Muscle layer of duodenum (tissue), 2 donors: ENCODE measurements at regions not wholly inside any gene's neighbourhood (a gene's known extent, or its start where the extent isn't known, plus 50 kb on each side); places are given as distances from the start of the nearest gene placed in this dataset.

ENCODE experiments used
- H3K27ac ChIP-seq: one replicate; pipeline ENCODE4 v1.7.0; 2013; ENCODE audit warnings: mild to moderate bottlenecking, low read length
- H3K27me3 ChIP-seq: one replicate; pipeline ENCODE4 v1.7.0; 2013; ENCODE audit warnings: low read depth, mild to moderate bottlenecking, control low read depth, low read length
- H3K36me3 ChIP-seq, 2 donors: one replicate each; pipeline ENCODE4 v1.7.0; 2013; ENCODE audit warnings: low read length in 2 of 2, control low read depth in 1 of 2, mild to moderate bottlenecking in 1 of 2; ENCODE audit not compliant: insufficient read depth in 2 of 2, control insufficient read depth in 1 of 2
- H3K4me1 ChIP-seq, 2 donors: one replicate each; pipeline ENCODE4 v1.7.0; 2013; ENCODE audit warnings: low read length in 2 of 2, mild to moderate bottlenecking in 2 of 2, control low read depth in 1 of 2, moderate library complexity in 1 of 2; ENCODE audit not compliant: insufficient read depth in 2 of 2, control insufficient read depth in 1 of 2
- H3K4me3 ChIP-seq, 2 donors: one replicate each; pipeline ENCODE4 v1.7.0; 2013; ENCODE audit warnings: low read length in 2 of 2, low read depth in 1 of 2, mild to moderate bottlenecking in 1 of 2
- H3K9me3 ChIP-seq, 2 donors: one replicate each; pipeline ENCODE4 v1.7.0; 2013; ENCODE audit warnings: low read length in 2 of 2, control low read depth in 1 of 2, mild to moderate bottlenecking in 1 of 2; ENCODE audit not compliant: control insufficient read depth in 1 of 2
- donor health status: healthy.

DNA sequence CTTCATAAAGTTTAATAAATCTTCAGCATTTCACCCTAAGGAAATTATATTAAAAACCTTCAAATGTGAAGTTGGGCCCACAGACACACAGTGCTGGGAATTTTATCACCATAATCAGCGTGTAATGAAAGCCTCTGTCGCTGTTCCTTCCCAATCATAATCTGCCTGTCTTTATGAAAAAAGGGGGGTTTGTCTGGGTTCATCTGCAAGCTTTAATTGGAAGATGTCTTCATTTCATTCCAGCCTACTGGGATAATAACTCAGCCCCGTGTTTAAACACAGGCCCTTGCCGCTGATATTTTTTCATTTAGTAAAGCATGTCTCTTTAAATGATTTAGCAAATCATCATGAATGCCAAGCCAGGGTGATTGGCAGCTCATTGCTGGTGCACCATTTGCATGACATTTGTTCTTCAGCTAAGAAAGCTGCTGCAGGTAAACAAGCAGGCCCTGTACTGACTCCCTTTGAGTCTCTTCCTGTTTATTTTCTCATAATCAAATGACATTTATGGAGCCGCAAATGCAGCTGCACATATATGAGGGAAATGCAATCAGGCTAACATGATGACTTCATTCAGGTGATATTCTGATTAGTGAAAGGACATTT is 362.9 kb upstream of the TLE4 start:
- no peaks in the 10 kb centered on the region for H3K9me3 ChIP-seq
- no peaks in the 10 kb centered on the region for H3K36me3 ChIP-seq
- no peak overlapping the region for H3K4me3 ChIP-seq
- no peaks in the 10 kb centered on the region for H3K4me1 ChIP-seq
- no peaks in the 10 kb centered on the region for H3K27me3 ChIP-seq
- H3K27ac ChIP-seq = no peak overlapping the region

GRCh38 chr9:79210541-79211243 is 361.1 kb upstream of the TLE4 start:
- H3K4me1 ChIP-seq = no peaks in the 10 kb centered on the region
- H3K4me3 ChIP-seq = no peak overlapping the region
- H3K9me3 ChIP-seq = no peaks in the 10 kb centered on the region
- H3K27me3 ChIP-seq = no peaks in the 10 kb centered on the region
- H3K27ac ChIP-seq = no peak overlapping the region
- H3K36me3 ChIP-seq = no peaks in the 10 kb centered on the region

DNA sequence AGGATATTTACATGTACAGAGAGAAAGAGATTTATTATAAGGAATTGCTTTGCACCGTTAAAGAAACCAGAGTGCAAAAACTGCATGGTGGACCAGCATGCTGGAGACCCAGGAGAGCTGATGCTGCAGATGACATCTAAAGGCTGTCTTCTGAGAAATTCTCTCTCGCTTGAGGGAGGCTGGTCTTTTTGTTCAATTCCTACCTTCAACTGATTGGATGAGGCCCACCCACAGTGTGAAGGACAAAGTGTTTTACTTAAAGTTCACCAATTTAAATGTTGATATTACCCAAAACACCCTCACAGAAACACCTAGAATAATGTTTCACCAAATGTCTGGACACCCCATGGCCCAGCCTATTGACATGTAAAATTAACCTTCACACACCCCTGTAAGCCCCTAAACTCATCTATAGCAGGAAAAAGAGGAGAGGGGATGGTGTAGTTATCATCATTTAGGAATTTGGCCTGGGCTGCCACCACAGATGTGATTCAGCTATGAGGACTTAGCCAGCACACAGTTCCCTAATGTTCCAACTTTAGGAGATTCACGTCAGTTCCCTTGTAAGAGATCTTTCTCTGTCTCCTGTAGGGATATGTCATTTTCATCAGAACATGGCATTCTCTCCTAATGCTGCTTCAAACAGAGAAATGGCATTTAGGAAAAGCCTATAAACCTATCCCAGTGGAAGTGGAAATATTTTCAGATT is 358.2 kb upstream of the TLE4 start:
- no peaks in the 10 kb centered on the region for H3K4me1 ChIP-seq
- no peak overlapping the region for H3K27ac ChIP-seq
- no peaks in the 10 kb centered on the region for H3K36me3 ChIP-seq
- no peaks in the 10 kb centered on the region for H3K27me3 ChIP-seq
- H3K4me3 ChIP-seq = no peak overlapping the region
- H3K9me3 ChIP-seq = no peaks in the 10 kb centered on the region

DNA sequence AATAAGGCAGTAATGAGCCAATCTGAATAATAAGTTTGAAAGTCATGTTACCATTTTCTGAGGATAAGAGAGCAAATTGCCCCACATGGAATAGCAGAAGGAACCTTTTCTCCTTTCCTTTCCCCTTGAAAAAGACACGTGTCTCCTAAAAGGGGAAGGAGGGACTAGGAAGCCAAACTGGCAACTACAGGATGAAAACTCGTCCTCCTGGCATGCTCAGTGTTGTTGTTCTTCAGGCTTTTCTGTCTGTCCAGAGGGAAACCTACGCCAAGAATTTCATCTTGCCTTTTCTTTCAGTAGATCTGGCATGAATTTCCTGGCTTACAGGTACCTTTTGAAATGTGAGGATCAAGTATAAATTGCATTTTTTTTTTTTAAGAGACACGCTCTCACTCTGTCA is 355.9 kb upstream of the TLE4 start:
- H3K36me3 ChIP-seq = no peaks in the 10 kb centered on the region
- H3K4me1 ChIP-seq = no peaks in the 10 kb centered on the region
- no peak overlapping the region for H3K4me3 ChIP-seq
- no peak overlapping the region for H3K27ac ChIP-seq
- H3K27me3 ChIP-seq = no peaks in the 10 kb centered on the region
- no peaks in the 10 kb centered on the region for H3K9me3 ChIP-seq

DNA sequence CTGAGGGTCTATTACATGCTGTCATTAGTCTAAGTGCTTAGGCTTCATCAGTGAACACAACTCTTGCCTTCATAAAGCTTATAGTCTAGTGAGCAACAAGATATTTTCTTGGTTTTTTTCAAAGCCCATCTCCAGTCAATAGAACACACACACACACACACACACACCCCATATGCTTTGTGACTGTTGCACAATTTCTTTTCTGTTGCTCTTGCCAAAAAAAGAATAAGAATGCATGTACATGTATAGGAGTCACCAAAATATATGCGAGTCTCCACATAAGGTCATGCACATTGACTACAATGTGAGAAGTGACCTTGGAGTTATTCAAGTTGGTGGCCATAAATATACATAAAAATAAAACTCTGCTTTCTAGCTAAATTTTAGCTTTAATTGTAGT is 351.5 kb upstream of the TLE4 start:
- no peak overlapping the region for H3K27ac ChIP-seq
- no peaks in the 10 kb centered on the region for H3K4me1 ChIP-seq
- no peaks in the 10 kb centered on the region for H3K9me3 ChIP-seq
- H3K27me3 ChIP-seq = no peaks in the 10 kb centered on the region
- no peak overlapping the region for H3K4me3 ChIP-seq
- H3K36me3 ChIP-seq = no peaks in the 10 kb centered on the region

GRCh38 chr9:79220666-79221065 is 351.1 kb upstream of the TLE4 start:
- H3K4me3 ChIP-seq = no peak overlapping the region
- no peaks in the 10 kb centered on the region for H3K9me3 ChIP-seq
- no peaks in the 10 kb centered on the region for H3K4me1 ChIP-seq
- no peaks in the 10 kb centered on the region for H3K27me3 ChIP-seq
- no peaks in the 10 kb centered on the region for H3K36me3 ChIP-seq
- H3K27ac ChIP-seq = no peak overlapping the region

DNA sequence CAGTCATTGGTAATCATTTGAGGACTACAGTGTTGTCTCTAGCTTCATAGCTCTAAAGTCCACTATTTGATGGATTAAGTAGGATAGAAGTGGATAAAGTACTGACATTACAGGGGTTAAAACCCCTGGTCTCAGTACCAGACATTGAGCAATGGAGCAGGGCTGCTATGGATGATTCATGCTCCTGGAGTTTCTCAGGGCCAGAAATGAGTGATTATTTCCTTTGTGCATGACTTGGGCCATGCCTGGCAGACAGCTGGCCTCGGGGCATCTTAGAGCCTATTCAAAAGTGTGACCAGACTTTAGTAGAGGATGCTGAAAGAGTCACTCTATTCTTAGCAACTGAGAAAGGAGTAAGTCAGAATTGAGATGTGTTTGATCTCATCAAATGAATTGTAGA is 350.7 kb upstream of the TLE4 start:
- H3K36me3 ChIP-seq = no peaks in the 10 kb centered on the region
- no peaks in the 10 kb centered on the region for H3K4me1 ChIP-seq
- no peaks in the 10 kb centered on the region for H3K27me3 ChIP-seq
- no peak overlapping the region for H3K4me3 ChIP-seq
- H3K9me3 ChIP-seq = no peaks in the 10 kb centered on the region
- no peak overlapping the region for H3K27ac ChIP-seq

DNA sequence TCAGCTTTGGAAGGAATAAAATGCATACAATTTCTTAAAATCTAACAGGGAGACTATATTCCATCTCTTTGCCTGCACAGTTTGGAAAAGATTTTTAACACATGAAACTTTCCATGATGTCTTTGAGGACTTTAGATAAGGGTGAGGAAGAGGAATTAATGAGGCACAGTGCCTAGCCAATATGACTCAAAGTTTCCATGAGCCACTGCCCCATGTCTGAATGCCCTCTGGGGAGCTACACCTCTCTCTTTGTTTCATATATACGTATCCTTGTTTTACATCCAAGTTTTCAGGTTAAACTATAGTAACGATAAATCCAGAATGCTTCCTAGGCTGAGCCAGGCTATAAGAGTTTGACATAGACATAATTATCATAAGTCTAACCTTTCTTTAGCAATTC is 349.3 kb upstream of the TLE4 start:
- H3K27ac ChIP-seq = no peak overlapping the region
- H3K27me3 ChIP-seq = no peaks in the 10 kb centered on the region
- H3K4me3 ChIP-seq = no peak overlapping the region
- no peaks in the 10 kb centered on the region for H3K4me1 ChIP-seq
- no peaks in the 10 kb centered on the region for H3K36me3 ChIP-seq
- no peaks in the 10 kb centered on the region for H3K9me3 ChIP-seq

GRCh38 chr9:79224672-79225433 is 346.9 kb upstream of the TLE4 start:
- Histone ChIP-seq H3K27ac (no peak overlapping the region), H3K4me3 (no peak overlapping the region), H3K4me1 (no peaks in the 10 kb centered on the region), H3K27me3 (no peaks in the 10 kb centered on the region), H3K36me3 (no peaks in the 10 kb centered on the region), H3K9me3 (no peaks in the 10 kb centered on the region)

DNA sequence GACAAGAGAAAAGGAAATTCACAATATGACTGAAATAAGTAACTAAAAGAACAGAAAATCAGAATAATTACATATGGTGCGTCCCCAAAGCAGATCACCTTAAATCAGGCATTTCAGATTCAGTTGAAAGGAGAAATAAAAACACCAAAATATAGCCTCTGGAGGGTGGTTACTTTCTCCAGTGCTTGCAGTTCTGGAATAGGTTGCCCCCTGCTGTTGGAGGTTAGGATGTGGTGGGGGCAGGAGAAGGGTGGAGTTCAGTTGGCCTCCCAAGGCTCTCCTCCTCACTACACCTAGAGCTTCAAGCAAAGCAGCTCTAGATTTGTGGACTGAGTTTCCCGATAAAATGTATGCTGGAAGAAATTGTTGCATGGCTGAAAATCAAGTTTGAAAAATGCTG is 338.2 kb upstream of the TLE4 start:
- Histone ChIP-seq H3K4me3 (no peak overlapping the region), H3K36me3 (no peaks in the 10 kb centered on the region), H3K27me3 (no peaks in the 10 kb centered on the region), H3K4me1 (no peaks in the 10 kb centered on the region), H3K27ac (no peak overlapping the region), H3K9me3 (no peaks in the 10 kb centered on the region)

DNA sequence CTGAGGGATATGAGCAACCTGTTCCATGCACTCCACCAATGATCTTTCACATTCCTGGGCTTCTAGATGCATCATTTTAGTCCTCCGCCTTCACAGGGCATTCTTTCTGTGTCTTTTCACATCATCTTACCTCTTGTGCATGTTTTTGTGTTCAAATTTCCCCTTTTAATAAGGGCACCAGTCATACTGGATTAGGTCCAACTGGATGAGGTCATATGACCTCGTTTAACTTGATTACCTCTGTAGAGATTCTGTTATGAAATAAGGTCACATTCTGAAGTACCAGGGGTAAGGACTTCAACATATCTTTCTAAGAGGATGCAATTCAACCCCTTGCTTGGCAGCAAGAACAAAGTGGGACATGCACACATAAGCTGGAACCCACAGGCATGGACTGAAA is 335.3 kb upstream of the TLE4 start:
- Histone ChIP-seq H3K27me3 (no peaks in the 10 kb centered on the region), H3K27ac (no peak overlapping the region), H3K4me1 (no peaks in the 10 kb centered on the region), H3K9me3 (no peaks in the 10 kb centered on the region), H3K4me3 (no peak overlapping the region), H3K36me3 (no peaks in the 10 kb centered on the region)
